Fibroblast of lung (primary cell): ENCODE measurements at regions not wholly inside any gene's neighbourhood (a gene's known extent, or its start where the extent isn't known, plus 50 kb on each side); places are given as distances from the start of the nearest gene placed in this dataset.

Experiments used
- CTCF ChIP-seq, 2 donors: IDR thresholded peaks in 1 of 2; conservative IDR thresholded peaks in 1 of 2; 1 replicate in 1 of 2; 2 replicates in 1 of 2; pipeline ENCODE4 v1.5.1; 2011 to 2012; ENCODE audit warnings: low read length in 2 of 2, control low read depth in 1 of 2, inconsistent platforms in 1 of 2, low read depth in 1 of 2, mild to moderate bottlenecking in 1 of 2
- EZH2 ChIP-seq: IDR thresholded peaks from 2 replicates; pipeline ENCODE4 v1.5.1; 2012; ENCODE audit warnings: low read length, control low read depth, mild to moderate bottlenecking; ENCODE audit errors: missing control alignments

GRCh38 chr9:87783180-87783579 lies 57.3 kb downstream of the CTSL start:
- TF ChIP-seq EZH2 (no peak), CTCF (conservative IDR thresholded peaks at IDR 0.05 in 1 of 2, IDR thresholded peaks at IDR 0.05 in 1 of 2; ENCODE audit: low read depth in 1 of 2, low read length in 2 of 2) (no peak)
